Adrenal gland (tissue), 9 donors: ENCODE measurements at regions not wholly inside any gene's neighbourhood (a gene's known extent, or its start where the extent isn't known, plus 50 kb on each side); places are given as distances from the start of the nearest gene placed in this dataset.

Source experiments
- DNase-seq, 7 donors: peaks; one replicate each; pipeline ENCODE4 v3.0.0-alpha.2; 2019 to 2020
- H3K27ac ChIP-seq, 5 donors: fragments of 200-600 bp; sonication (generic) in 4 of 5; 1 replicate in 3 of 5; 2 replicates in 2 of 5; pipeline versions ENCODE4 v1.5.1 to v1.8.0; 2016 to 2020; ENCODE audit warnings: mild to moderate bottlenecking in 1 of 5
- H3K27me3 ChIP-seq: fragments of 200-600 bp; 2 replicates; pipeline ENCODE4 v1.8.0; 2021
- H3K36me3 ChIP-seq, 2 donors: fragments of 200-600 bp; replicated peaks in 1 of 2; 1 replicate in 1 of 2; 2 replicates in 1 of 2; pipeline versions ENCODE4 v1.5.1 to v1.8.0; 2018 to 2022
- H3K4me1 ChIP-seq, 2 donors: fragments of 200-600 bp; replicated peaks in 1 of 2; 1 replicate in 1 of 2; 2 replicates in 1 of 2; pipeline versions ENCODE4 v1.5.1 to v1.8.0; 2018 to 2021
- H3K4me3 ChIP-seq, 4 donors: fragments of 200-600 bp; sonication (generic) in 3 of 4; one replicate each; pipeline ENCODE4 v1.5.1; 2016 to 2018
- H3K9me3 ChIP-seq, 3 donors: fragments of 200-600 bp; sonication (generic) in 1 of 3; replicated peaks in 1 of 3; 1 replicate in 2 of 3; 2 replicates in 1 of 3; pipeline versions ENCODE4 v1.5.1 to v1.8.0; 2016 to 2021
- CTCF ChIP-seq, 6 experiments: fragments of 450-650 bp in 4 of 6; fragments of 200-600 bp in 2 of 6; sonication (generic) in 1 of 6; IDR thresholded peaks; 1 replicate in 5 of 6; 2 replicates in 1 of 6; pipeline versions ENCODE4 v1.5.1 to v1.8.0; 2016 to 2021; ENCODE audit warnings: antibody characterized with exemption in 6 of 6, mild to moderate bottlenecking in 2 of 6, moderate library complexity in 1 of 6
- POLR2A ChIP-seq, 2 donors: fragments of 450-650 bp; IDR thresholded peaks; one replicate each; pipeline ENCODE4 v1.6.1; 2017; ENCODE audit warnings: antibody characterized with exemption in 2 of 2, mild to moderate bottlenecking in 2 of 2, moderate library complexity in 1 of 2
- WGBS, 4 donors: extraction: QIAGEN DNeasy Blood & Tissue Kit in 2 of 4; methylation state at CpG; one replicate each; pipeline versions ENCODE4 v1.1.5 to v1.1.7; 2013 to 2017; 5-methylcytosine and 5-hydroxymethylcytosine counted together
- intact Hi-C, 2 donors: fragments of 100-400 bp; cut with DNase I; formaldehyde crosslinking; loops; one replicate each; pipeline versions ENCODE4 v1.14.1 to v1.15.0; 2022 to 2023
- donor health status: healthy with polysubstance abuse.
- donor health status: Bipolar disorder and iron deficiency.
- donor health status: DM: yes; HTN: yes; CAD: no.
- donor health status: DM: no; HTN: no; CAD: no.
- donor health status: DM: no; HTN: no; CAD: no.

- WGBS, 4 donors, result 76 to 83% (median 78%) methylated on average over 10 of the region's 10 CpGs
- Histone ChIP-seq H3K27ac (no peak overlapping the region), H3K36me3 (no peaks in the 10 kb centered on the region), H3K9me3 (no peaks in the 10 kb centered on the region), H3K4me1 (no peaks in the 10 kb centered on the region), H3K4me3 (no peak overlapping the region), H3K27me3 (no peaks in the 10 kb centered on the region)
- no peak for TF ChIP-seq POLR2A (IDR thresholded peaks at IDR 0.05)
- TF ChIP-seq CTCF (IDR thresholded peaks at IDR 0.05), result no peak
- no peak for DNase-seq
- intact Hi-C loops, result no loop called here
Measured at GRCh38 chr2:234708091-234708683, 211.3 kb upstream of the ARL4C start.

- no peaks in the 10 kb centered on the region for H3K4me1 ChIP-seq
- intact Hi-C loops, result no loop called here
- H3K36me3 ChIP-seq, result no peaks in the 10 kb centered on the region
- H3K27me3 ChIP-seq, result no peaks in the 10 kb centered on the region
- no peak for TF ChIP-seq POLR2A (IDR thresholded peaks at IDR 0.05)
- TF ChIP-seq CTCF (IDR thresholded peaks at IDR 0.05), result no peak
- 88 to 97% (median 94%) methylated on average over 3 of the region's 3 CpGs for WGBS, 4 donors
- DNase-seq, result no peak
- no peaks in the 10 kb centered on the region for H3K9me3 ChIP-seq
- H3K4me3 ChIP-seq, result no peak overlapping the region
- H3K27ac ChIP-seq, result no peak overlapping the region
Measured at GRCh38 chr2:234706086-234706485, 209.2 kb upstream of the ARL4C start.

- TF ChIP-seq POLR2A (IDR thresholded peaks at IDR 0.05) (no peak), CTCF (IDR thresholded peaks at IDR 0.05) (no peak)
- Histone ChIP-seq H3K4me3 (no peak overlapping the region), H3K4me1 (no peaks in the 10 kb centered on the region), H3K27me3 (no peaks in the 10 kb centered on the region), H3K9me3 (no peaks in the 10 kb centered on the region), H3K27ac (no peak overlapping the region), H3K36me3 (no peaks in the 10 kb centered on the region)
- intact Hi-C loops, result no loop called here
- WGBS, 4 donors, result 94 to 98% (median 96%) methylated on average over 3 of the region's 3 CpGs
- DNase-seq, result no peak
Measured at GRCh38 chr2:234705108-234705507, 208.2 kb upstream of the ARL4C start.

GRCh38 chr2:234703258-234703657 lies 206.4 kb upstream of the ARL4C start:
- no peak for DNase-seq
- H3K27me3 ChIP-seq, result no peaks in the 10 kb centered on the region
- intact Hi-C loops, result no loop called here
- H3K4me1 ChIP-seq, result no peaks in the 10 kb centered on the region
- 61 to 74% (median 66%) methylated on average over 4 of the region's 4 CpGs for WGBS, 4 donors
- TF ChIP-seq CTCF (IDR thresholded peaks at IDR 0.05), result no peak
- no peak for TF ChIP-seq POLR2A (IDR thresholded peaks at IDR 0.05)
- no peak overlapping the region for H3K27ac ChIP-seq
- H3K9me3 ChIP-seq, result no peaks in the 10 kb centered on the region
- H3K36me3 ChIP-seq, result no peaks in the 10 kb centered on the region
- H3K4me3 ChIP-seq, result no peak overlapping the region
